HCT116 (cell line): ENCODE measurements at regions not wholly inside any gene's neighbourhood (a gene's known extent, or its start where the extent isn't known, plus 50 kb on each side); places are given as distances from the start of the nearest gene placed in this dataset.

ENCODE experiments used
- ATAC-seq: fragments of 200-7000 bp; cut with Tn5 transposase; 2 replicates; pipeline ENCODE4 v1.9.1; 2020; ENCODE audit warnings: mild to moderate bottlenecking, moderate library complexity
- BruUV-seq: library from RNA; stranded (reverse); fragments of 400-500 nt; replicated peaks from 2 replicates; lab custom pipeline; 2021; lab: Mats Ljungman, UMichigan
- CTCF ChIA-PET: fragments of 300-600 bp; sonication (Branson Sonifier 250); formaldehyde crosslinking; loops from one replicate; lab custom pipeline; 2021; ENCODE audit warnings: antibody characterized with exemption; lab: Charles Lee
- POLR2A ChIA-PET: fragments of 300-600, 350-600 bp; sonication (Branson Sonifier 250); formaldehyde crosslinking; loops from one replicate; lab custom pipeline; 2021; ENCODE audit warnings: antibody characterized with exemption; lab: Charles Lee
- RAD21 ChIA-PET, 2 experiments: fragments of 300-600 bp; sonication (Branson Sonifier 250); formaldehyde crosslinking; loops; one replicate each; lab custom pipeline; 2023; ENCODE audit warnings: low total read pairs in 2 of 2; ENCODE audit not compliant: uncharacterized antibody in 2 of 2, unreplicated experiment in 2 of 2, low non-redundant PET in 1 of 2; lab: Charles Lee
- DNase-seq: peaks from one replicate; pipeline ENCODE4 v3.0.0-alpha.2; 2010; ENCODE audit warnings: low read depth, low spot score
- H2AFZ ChIP-seq: fragments of 200-600 bp; shearing (Covaris generic), sonication (generic); 2 replicates; pipeline ENCODE4 v1.6.1; 2017; ENCODE audit warnings: low read depth, mixed run types, mixed read lengths, antibody characterized with exemption, low read length; ENCODE audit not compliant: poor library complexity, severe bottlenecking
- H3K27ac ChIP-seq: 2 replicates; pipeline ENCODE4 v1.5.1; 2012; ENCODE audit warnings: low read depth, low read length
- H3K27me3 ChIP-seq: fragments of 200-600 bp; sonication (generic); 2 replicates; pipeline ENCODE4 v1.6.1; 2016; ENCODE audit warnings: mixed run types, low read length, mixed read lengths; ENCODE audit not compliant: insufficient read depth
- H3K36me3 ChIP-seq, 2 experiments: fragments of 200-500 bp in 1 of 2; fragments of 200-600 bp in 1 of 2; sonication (Bioruptor generic) in 1 of 2; sonication (generic) in 1 of 2; 2 replicates each; pipeline versions ENCODE4 v1.5.1 to v1.6.1; 2014 to 2016; ENCODE audit warnings: low read length in 2 of 2, inconsistent platforms in 1 of 2, mixed read lengths in 1 of 2, mixed run types in 1 of 2; ENCODE audit not compliant: insufficient read depth in 2 of 2, control insufficient read depth in 1 of 2
- H3K4me1 ChIP-seq, 2 experiments: fragments of 200-600 bp in 1 of 2; sonication (generic) in 1 of 2; 2 replicates each; pipeline versions ENCODE4 v1.5.1 to v1.6.1; 2012 to 2017; ENCODE audit warnings: low read length in 2 of 2, inconsistent platforms in 1 of 2, mild to moderate bottlenecking in 1 of 2, mixed read lengths in 1 of 2, mixed run types in 1 of 2, moderate library complexity in 1 of 2; ENCODE audit not compliant: insufficient read depth in 2 of 2, control insufficient read depth in 1 of 2
- H3K4me2 ChIP-seq: fragments of 200-600 bp; sonication (generic); 2 replicates; pipeline ENCODE4 v1.6.1; 2017; ENCODE audit warnings: mixed run types, low read length, mixed read lengths
- H3K4me3 ChIP-seq, 2 experiments: fragments of 200-600 bp in 1 of 2; sonication (generic) in 1 of 2; replicated peaks in 1 of 2; 2 replicates each; pipeline ENCODE4 v1.5.1; 2011 to 2016; ENCODE audit warnings: low read length in 2 of 2, control low read depth in 1 of 2, low read depth in 1 of 2, mild to moderate bottlenecking in 1 of 2, mixed read lengths in 1 of 2, mixed run types in 1 of 2
- H3K79me2 ChIP-seq: fragments of 200-600 bp; sonication (generic); 2 replicates; pipeline ENCODE4 v1.6.1; 2017; ENCODE audit warnings: mild to moderate bottlenecking, mixed run types, low read length, moderate library complexity, mixed read lengths; ENCODE audit not compliant: insufficient read depth
- H3K9ac ChIP-seq: fragments of 200-600 bp; sonication (generic); 2 replicates; pipeline ENCODE4 v1.6.1; 2016; ENCODE audit warnings: low read length, mixed read lengths
- H3K9me2 ChIP-seq: fragments of 200-600 bp; sonication (generic), shearing (Covaris generic); 2 replicates; pipeline ENCODE4 v1.6.1; 2017; ENCODE audit warnings: mixed run types, mild to moderate bottlenecking, moderate library complexity; ENCODE audit not compliant: insufficient read depth
- H3K9me3 ChIP-seq, 2 experiments: fragments of 200-500 bp in 1 of 2; fragments of 200-600 bp in 1 of 2; sonication (Bioruptor generic) in 1 of 2; sonication (generic) in 1 of 2; 2 replicates each; pipeline ENCODE4 v1.6.1; 2014 to 2017; ENCODE audit warnings: low read length in 2 of 2, mixed read lengths in 2 of 2, inconsistent platforms in 1 of 2, low read depth in 1 of 2, mild to moderate bottlenecking in 1 of 2, mixed run types in 1 of 2, moderate library complexity in 1 of 2; ENCODE audit not compliant: control insufficient read depth in 1 of 2, insufficient read depth in 1 of 2
- H4K20me1 ChIP-seq: fragments of 200-600 bp; sonication (generic), shearing (Covaris generic); 2 replicates; pipeline ENCODE4 v1.6.1; 2017; ENCODE audit warnings: mixed run types, mild to moderate bottlenecking, moderate library complexity; ENCODE audit not compliant: insufficient read depth
- CBX3 ChIP-seq: IDR thresholded peaks from 2 replicates; pipeline ENCODE4 v1.6.1; 2012; ENCODE audit warnings: low read depth
- EGR1 ChIP-seq: IDR thresholded peaks from 2 replicates; pipeline ENCODE4 v1.6.1; 2012; ENCODE audit warnings: low read depth
- EZH2 ChIP-seq: fragments of 200-600 bp; sonication (generic); IDR thresholded peaks from 2 replicates; pipeline ENCODE4 v1.6.1; 2017; ENCODE audit warnings: antibody characterized with exemption, mixed run types
- EZH2phosphoT487 ChIP-seq: fragments of 200-600 bp; IDR thresholded peaks from 2 replicates; pipeline ENCODE4 v1.6.1; 2018; ENCODE audit warnings: antibody characterized with exemption, borderline replicate concordance
- FOSL1 ChIP-seq: IDR thresholded peaks from 2 replicates; pipeline ENCODE4 v1.6.1; 2012; ENCODE audit warnings: low read depth
- JUND ChIP-seq: IDR thresholded peaks from 2 replicates; pipeline ENCODE4 v1.6.1; 2012
- POLR2AphosphoS5 ChIP-seq: IDR thresholded peaks from 2 replicates; pipeline ENCODE4 v1.6.1; 2011; ENCODE audit warnings: mild to moderate bottlenecking, low read depth, low read length, moderate library complexity
- SIN3A ChIP-seq: IDR thresholded peaks from 2 replicates; pipeline ENCODE4 v1.6.1; 2012; ENCODE audit warnings: low read depth
- SP1 ChIP-seq: IDR thresholded peaks from 2 replicates; pipeline ENCODE4 v1.6.1; 2012; ENCODE audit warnings: low read depth
- TCF7L2 ChIP-seq: IDR thresholded peaks from 2 replicates; pipeline ENCODE4 v1.7.0; 2011; ENCODE audit warnings: borderline replicate concordance, inconsistent platforms; ENCODE audit not compliant: insufficient read depth, insufficient read length; ENCODE audit errors: extremely low read depth
- YY1 ChIP-seq: IDR thresholded peaks from 2 replicates; pipeline ENCODE4 v1.6.1; 2011; ENCODE audit warnings: low read length, low read depth, moderate library complexity, mild to moderate bottlenecking; ENCODE audit not compliant: insufficient replicate concordance; ENCODE audit errors: extremely low read depth
- ZFX ChIP-seq: fragments of 450-650 bp; IDR thresholded peaks from 2 replicates; pipeline ENCODE4 v1.6.1; 2017
- ZNF274 ChIP-seq: fragments of 200-500 bp; sonication (Bioruptor generic); IDR thresholded peaks from 2 replicates; pipeline ENCODE4 v1.6.1; 2014; ENCODE audit warnings: mild to moderate bottlenecking, low read depth, low read length, inconsistent platforms
- intact Hi-C: fragments of 100-400 bp; cut with micrococcal nuclease; formaldehyde crosslinking; loops from 2 replicates; pipeline ENCODE4 v1.10.0; 2022
- TF ChIP-seq, protein P1 (sequence below): IDR thresholded peaks from 2 replicates; pipeline ENCODE4 v1.6.1; 2012
- TF ChIP-seq, protein P2 (sequence below), 3 experiments: fragments of 200-600 bp in 1 of 3; sonication (generic) in 1 of 3; IDR thresholded peaks in 2 of 3; conservative IDR thresholded peaks in 1 of 3; 2 replicates each; pipeline ENCODE4 v1.5.1; 2012 to 2017; ENCODE audit warnings: low read depth in 2 of 3, low read length in 2 of 3, antibody characterized with exemption in 1 of 3, borderline replicate concordance in 1 of 3, control low read depth in 1 of 3, mild to moderate bottlenecking in 1 of 3, mixed read lengths in 1 of 3, mixed run types in 1 of 3, moderate library complexity in 1 of 3; ENCODE audit not compliant: insufficient read depth in 1 of 3
- TF ChIP-seq, protein P3 (sequence below): IDR thresholded peaks from 2 replicates; pipeline ENCODE4 v1.6.1; 2012; ENCODE audit warnings: low read depth
- TF ChIP-seq, protein P4 (sequence below): IDR thresholded peaks from 2 replicates; pipeline ENCODE4 v1.6.1; 2011; ENCODE audit warnings: mild to moderate bottlenecking, low read length, moderate library complexity; ENCODE audit not compliant: insufficient replicate concordance; ENCODE audit errors: extremely low read depth

DNA sequence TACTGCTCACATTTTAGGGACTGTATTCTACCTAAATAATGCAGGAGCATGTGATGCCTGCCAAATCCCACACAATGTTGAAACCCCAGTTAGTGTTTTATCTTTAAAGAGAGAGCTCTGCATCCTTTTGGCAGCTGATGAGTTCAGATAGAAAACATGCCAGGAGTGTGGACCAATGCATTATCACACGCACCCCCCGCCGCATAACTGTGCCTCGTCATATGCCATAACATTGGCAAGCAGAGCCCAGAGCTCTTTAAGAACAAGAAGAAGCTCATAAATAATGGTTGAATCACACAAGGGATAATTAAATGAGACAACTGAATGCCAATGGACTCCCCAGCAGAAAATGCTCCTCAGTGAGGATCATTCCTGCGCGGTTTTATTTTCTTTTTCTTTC lies 52.8 kb upstream of the RORB start:
- Histone ChIP-seq H3K27me3 (no peaks in the 10 kb centered on the region), H3K36me3 (no peaks in the 10 kb centered on the region), H3K4me2 (no peak overlapping the region), H3K27ac (no peak overlapping the region), H3K9ac (no peak overlapping the region), H3K4me3 (no peak overlapping the region), H3K4me1 (no peaks in the 10 kb centered on the region), H3K79me2 (no peaks in the 10 kb centered on the region), H3K9me2 (no peaks in the 10 kb centered on the region), H3K9me3 (no peaks in the 10 kb centered on the region), H2AFZ (no peak overlapping the region), H4K20me1 (no peaks in the 10 kb centered on the region)
- ChIA-PET POLR2A (no interaction called here), CTCF (no interaction called here), RAD21 (no interaction called here)
- ATAC-seq (no peak), DNase-seq (no peak)
- TF ChIP-seq, protein P1, sequence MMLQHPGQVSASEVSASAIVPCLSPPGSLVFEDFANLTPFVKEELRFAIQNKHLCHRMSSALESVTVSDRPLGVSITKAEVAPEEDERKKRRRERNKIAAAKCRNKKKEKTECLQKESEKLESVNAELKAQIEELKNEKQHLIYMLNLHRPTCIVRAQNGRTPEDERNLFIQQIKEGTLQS = no peak
- TF ChIP-seq ZFX = no peak
- TF ChIP-seq SIN3A = no peak
- no peak for TF ChIP-seq TCF7L2
- no peak for TF ChIP-seq POLR2AphosphoS5
- no peak for TF ChIP-seq SP1
- TF ChIP-seq FOSL1 = no peak
- TF ChIP-seq, protein P2, sequence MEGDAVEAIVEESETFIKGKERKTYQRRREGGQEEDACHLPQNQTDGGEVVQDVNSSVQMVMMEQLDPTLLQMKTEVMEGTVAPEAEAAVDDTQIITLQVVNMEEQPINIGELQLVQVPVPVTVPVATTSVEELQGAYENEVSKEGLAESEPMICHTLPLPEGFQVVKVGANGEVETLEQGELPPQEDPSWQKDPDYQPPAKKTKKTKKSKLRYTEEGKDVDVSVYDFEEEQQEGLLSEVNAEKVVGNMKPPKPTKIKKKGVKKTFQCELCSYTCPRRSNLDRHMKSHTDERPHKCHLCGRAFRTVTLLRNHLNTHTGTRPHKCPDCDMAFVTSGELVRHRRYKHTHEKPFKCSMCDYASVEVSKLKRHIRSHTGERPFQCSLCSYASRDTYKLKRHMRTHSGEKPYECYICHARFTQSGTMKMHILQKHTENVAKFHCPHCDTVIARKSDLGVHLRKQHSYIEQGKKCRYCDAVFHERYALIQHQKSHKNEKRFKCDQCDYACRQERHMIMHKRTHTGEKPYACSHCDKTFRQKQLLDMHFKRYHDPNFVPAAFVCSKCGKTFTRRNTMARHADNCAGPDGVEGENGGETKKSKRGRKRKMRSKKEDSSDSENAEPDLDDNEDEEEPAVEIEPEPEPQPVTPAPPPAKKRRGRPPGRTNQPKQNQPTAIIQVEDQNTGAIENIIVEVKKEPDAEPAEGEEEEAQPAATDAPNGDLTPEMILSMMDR (IDR thresholded peaks at IDR 0.05 in 2 of 3, conservative IDR thresholded peaks at IDR 0.05 in 1 of 3; ENCODE audit: borderline replicate concordance in 1 of 3, insufficient read depth in 1 of 3, low read depth in 2 of 3, low read length in 2 of 3) = no peak
- TF ChIP-seq, protein P3, sequence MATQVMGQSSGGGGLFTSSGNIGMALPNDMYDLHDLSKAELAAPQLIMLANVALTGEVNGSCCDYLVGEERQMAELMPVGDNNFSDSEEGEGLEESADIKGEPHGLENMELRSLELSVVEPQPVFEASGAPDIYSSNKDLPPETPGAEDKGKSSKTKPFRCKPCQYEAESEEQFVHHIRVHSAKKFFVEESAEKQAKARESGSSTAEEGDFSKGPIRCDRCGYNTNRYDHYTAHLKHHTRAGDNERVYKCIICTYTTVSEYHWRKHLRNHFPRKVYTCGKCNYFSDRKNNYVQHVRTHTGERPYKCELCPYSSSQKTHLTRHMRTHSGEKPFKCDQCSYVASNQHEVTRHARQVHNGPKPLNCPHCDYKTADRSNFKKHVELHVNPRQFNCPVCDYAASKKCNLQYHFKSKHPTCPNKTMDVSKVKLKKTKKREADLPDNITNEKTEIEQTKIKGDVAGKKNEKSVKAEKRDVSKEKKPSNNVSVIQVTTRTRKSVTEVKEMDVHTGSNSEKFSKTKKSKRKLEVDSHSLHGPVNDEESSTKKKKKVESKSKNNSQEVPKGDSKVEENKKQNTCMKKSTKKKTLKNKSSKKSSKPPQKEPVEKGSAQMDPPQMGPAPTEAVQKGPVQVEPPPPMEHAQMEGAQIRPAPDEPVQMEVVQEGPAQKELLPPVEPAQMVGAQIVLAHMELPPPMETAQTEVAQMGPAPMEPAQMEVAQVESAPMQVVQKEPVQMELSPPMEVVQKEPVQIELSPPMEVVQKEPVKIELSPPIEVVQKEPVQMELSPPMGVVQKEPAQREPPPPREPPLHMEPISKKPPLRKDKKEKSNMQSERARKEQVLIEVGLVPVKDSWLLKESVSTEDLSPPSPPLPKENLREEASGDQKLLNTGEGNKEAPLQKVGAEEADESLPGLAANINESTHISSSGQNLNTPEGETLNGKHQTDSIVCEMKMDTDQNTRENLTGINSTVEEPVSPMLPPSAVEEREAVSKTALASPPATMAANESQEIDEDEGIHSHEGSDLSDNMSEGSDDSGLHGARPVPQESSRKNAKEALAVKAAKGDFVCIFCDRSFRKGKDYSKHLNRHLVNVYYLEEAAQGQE = no peak
- TF ChIP-seq EZH2phosphoT487 = no peak
- TF ChIP-seq EGR1 = no peak
- no peak for TF ChIP-seq EZH2
- no peak for TF ChIP-seq CBX3
- no peak for TF ChIP-seq JUND
- TF ChIP-seq, protein P4, sequence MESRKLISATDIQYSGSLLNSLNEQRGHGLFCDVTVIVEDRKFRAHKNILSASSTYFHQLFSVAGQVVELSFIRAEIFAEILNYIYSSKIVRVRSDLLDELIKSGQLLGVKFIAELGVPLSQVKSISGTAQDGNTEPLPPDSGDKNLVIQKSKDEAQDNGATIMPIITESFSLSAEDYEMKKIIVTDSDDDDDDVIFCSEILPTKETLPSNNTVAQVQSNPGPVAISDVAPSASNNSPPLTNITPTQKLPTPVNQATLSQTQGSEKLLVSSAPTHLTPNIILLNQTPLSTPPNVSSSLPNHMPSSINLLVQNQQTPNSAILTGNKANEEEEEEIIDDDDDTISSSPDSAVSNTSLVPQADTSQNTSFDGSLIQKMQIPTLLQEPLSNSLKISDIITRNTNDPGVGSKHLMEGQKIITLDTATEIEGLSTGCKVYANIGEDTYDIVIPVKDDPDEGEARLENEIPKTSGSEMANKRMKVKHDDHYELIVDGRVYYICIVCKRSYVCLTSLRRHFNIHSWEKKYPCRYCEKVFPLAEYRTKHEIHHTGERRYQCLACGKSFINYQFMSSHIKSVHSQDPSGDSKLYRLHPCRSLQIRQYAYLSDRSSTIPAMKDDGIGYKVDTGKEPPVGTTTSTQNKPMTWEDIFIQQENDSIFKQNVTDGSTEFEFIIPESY = no peak
- no peak for TF ChIP-seq YY1
- no peak for TF ChIP-seq ZNF274
- intact Hi-C loops = no loop called here
- no TSS peak for BruUV-seq
